LNCaP clone FGC (cell line): ENCODE measurements at regions not wholly inside any gene's neighbourhood (a gene's known extent, or its start where the extent isn't known, plus 50 kb on each side); places are given as distances from the start of the nearest gene placed in this dataset.

Experiments
- DNase-seq: peaks from one replicate; pipeline ENCODE4 v3.0.0-alpha.2; 2011; ENCODE audit warnings: low read depth
- H3K4me3 ChIP-seq: 2 replicates; pipeline ENCODE4 v1.5.1; 2011; ENCODE audit warnings: mild to moderate bottlenecking, low read depth, low read length, control low read depth
- CTCF ChIP-seq: IDR thresholded peaks from 2 replicates; pipeline ENCODE4 v1.5.1; 2012; ENCODE audit warnings: mild to moderate bottlenecking; ENCODE audit not compliant: control insufficient read depth, insufficient read depth; ENCODE audit errors: extremely low read depth

DNA sequence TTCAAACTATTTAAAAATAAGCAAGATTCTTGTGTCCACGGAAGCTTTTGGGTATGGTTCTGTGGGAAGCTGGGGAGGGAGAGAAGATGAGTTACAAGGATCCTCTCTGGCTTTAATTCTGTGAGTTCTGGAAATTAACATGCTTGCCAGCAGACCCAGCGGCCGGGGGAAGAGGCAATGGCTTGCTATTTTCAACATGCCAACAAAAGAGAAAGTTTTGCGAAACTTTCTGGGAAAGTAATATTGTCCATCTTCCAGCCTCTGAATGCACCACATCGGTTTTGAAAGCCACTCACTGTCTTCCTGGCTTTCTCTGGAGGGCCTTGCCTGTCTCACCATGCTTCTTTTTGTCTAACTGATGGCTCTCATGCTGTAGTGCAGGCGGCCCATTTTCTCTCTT, 85.7 kb downstream of the EN1 start:
- H3K4me3 ChIP-seq, result no peak overlapping the region
- DNase-seq, result no peak
- TF ChIP-seq CTCF, result no peak

- TF ChIP-seq CTCF, result no peak
- H3K4me3 ChIP-seq, result no peak overlapping the region
- DNase-seq, result no peak
Observed at GRCh38 chr2:118755901-118756300, 91.5 kb downstream of the EN1 start.

DNA sequence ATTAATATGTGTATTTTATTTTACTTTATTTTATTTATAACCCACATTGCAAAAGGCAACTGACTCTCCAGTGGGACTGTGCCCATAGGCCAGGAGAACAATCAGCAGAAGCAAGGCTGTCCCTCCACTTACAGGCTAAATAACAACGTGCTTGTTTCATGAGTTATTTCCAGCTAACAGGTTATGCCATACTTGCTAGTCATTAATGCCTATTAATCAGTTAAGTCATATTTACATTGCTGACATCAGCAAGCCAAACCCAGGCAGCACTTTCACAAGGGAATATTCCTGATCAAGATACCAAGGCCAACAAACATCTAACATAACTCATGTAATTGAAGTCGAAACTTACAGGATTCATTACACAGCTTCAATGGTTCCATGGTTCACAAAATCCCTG, 92.1 kb downstream of the EN1 start:
- TF ChIP-seq CTCF, result no peak
- no peak overlapping the region for H3K4me3 ChIP-seq
- no peak for DNase-seq

- no peak overlapping the region for H3K4me3 ChIP-seq
- TF ChIP-seq CTCF, result no peak
- no peak for DNase-seq
Observed at GRCh38 chr2:118752762-118753429, 94.6 kb downstream of the EN1 start.

GRCh38 chr2:118750959-118751565, 96.4 kb downstream of the EN1 start:
- no peak overlapping the region for H3K4me3 ChIP-seq
- DNase-seq, result no peak
- no peak for TF ChIP-seq CTCF

GRCh38 chr2:118748245-118748885, 99.1 kb downstream of the EN1 start:
- no peak for DNase-seq
- TF ChIP-seq CTCF, result no peak
- H3K4me3 ChIP-seq, result no peak overlapping the region
